H9 (cell line): ENCODE measurements at regions not wholly inside any gene's neighbourhood (a gene's known extent, or its start where the extent isn't known, plus 50 kb on each side); places are given as distances from the start of the nearest gene placed in this dataset.

Experiments
- DNase-seq: peaks from one replicate; pipeline ENCODE4 v3.0.0-alpha.2; 2017
- H2AFZ ChIP-seq: one replicate; pipeline ENCODE4 v1.6.1; 2013; ENCODE audit warnings: mild to moderate bottlenecking, low read length, control low read depth, moderate library complexity
- H2AK5ac ChIP-seq: 2 replicates; pipeline ENCODE4 v1.6.1; 2013; ENCODE audit warnings: low read length, control low read depth, mixed read lengths; ENCODE audit not compliant: insufficient read length
- H2BK120ac ChIP-seq: one replicate; pipeline ENCODE4 v1.6.1; 2013; ENCODE audit warnings: low read depth, mild to moderate bottlenecking, low read length, control low read depth, inconsistent platforms; ENCODE audit not compliant: poor library complexity, severe bottlenecking
- H2BK12ac ChIP-seq: 2 replicates; pipeline ENCODE4 v1.6.1; 2013; ENCODE audit warnings: low read length, control low read depth, mixed read lengths, low read depth; ENCODE audit not compliant: insufficient read length
- H2BK15ac ChIP-seq: 2 replicates; pipeline ENCODE4 v1.6.1; 2013; ENCODE audit warnings: low read depth, low read length, control low read depth
- H2BK20ac ChIP-seq: one replicate; pipeline ENCODE4 v1.6.1; 2013; ENCODE audit warnings: low read depth, mild to moderate bottlenecking, low read length, control low read depth, inconsistent platforms; ENCODE audit not compliant: poor library complexity, severe bottlenecking
- H2BK5ac ChIP-seq: 2 replicates; pipeline ENCODE4 v1.6.1; 2013; ENCODE audit warnings: low read length, control low read depth, mixed read lengths; ENCODE audit not compliant: insufficient read length
- H3K14ac ChIP-seq: 2 replicates; pipeline ENCODE4 v1.6.1; 2013; ENCODE audit warnings: low read length, control low read depth; ENCODE audit not compliant: insufficient read depth
- H3K18ac ChIP-seq: 2 replicates; pipeline ENCODE4 v1.6.1; 2013; ENCODE audit warnings: low read depth, mild to moderate bottlenecking, mixed read lengths, low read length, control low read depth; ENCODE audit not compliant: insufficient read length
- H3K23ac ChIP-seq: 2 replicates; pipeline ENCODE4 v1.6.1; 2013; ENCODE audit warnings: low read length, control low read depth, mixed read lengths, low read depth; ENCODE audit not compliant: insufficient read length
- H3K23me2 ChIP-seq: 2 replicates; pipeline ENCODE4 v1.6.1; 2013; ENCODE audit warnings: low read depth, mild to moderate bottlenecking, mixed read lengths, low read length, control low read depth; ENCODE audit not compliant: insufficient read length, poor library complexity, severe bottlenecking
- H3K27ac ChIP-seq: 2 replicates; pipeline ENCODE4 v1.5.1; 2013; ENCODE audit warnings: low read length, control low read depth, mixed read lengths, low read depth; ENCODE audit not compliant: insufficient read length
- H3K27me3 ChIP-seq: 2 replicates; pipeline ENCODE4 v1.6.1; 2013; ENCODE audit warnings: low read length, control low read depth, inconsistent platforms; ENCODE audit not compliant: insufficient read depth
- H3K4ac ChIP-seq: 2 replicates; pipeline ENCODE4 v1.6.1; 2013; ENCODE audit warnings: low read depth, mild to moderate bottlenecking, control low read depth, inconsistent platforms, low read length, moderate library complexity
- H3K4me1 ChIP-seq: 2 replicates; pipeline ENCODE4 v1.6.1; 2013; ENCODE audit warnings: low read length, control low read depth, inconsistent platforms; ENCODE audit not compliant: insufficient read depth
- H3K4me2 ChIP-seq: 2 replicates; pipeline ENCODE4 v1.6.1; 2013; ENCODE audit warnings: low read length, control low read depth, mixed read lengths; ENCODE audit not compliant: insufficient read length, insufficient read depth
- H3K56ac ChIP-seq: 2 replicates; pipeline ENCODE4 v1.6.1; 2013; ENCODE audit warnings: low read depth, mild to moderate bottlenecking, mixed read lengths, low read length, control low read depth; ENCODE audit not compliant: insufficient read length
- H3K79me1 ChIP-seq: 2 replicates; pipeline ENCODE4 v1.6.1; 2013; ENCODE audit warnings: low read depth, mild to moderate bottlenecking, moderate library complexity, low read length, control low read depth, inconsistent platforms; ENCODE audit not compliant: insufficient read depth, poor library complexity, severe bottlenecking
- H3K79me2 ChIP-seq: 2 replicates; pipeline ENCODE4 v1.6.1; 2013; ENCODE audit warnings: low read length, control low read depth, inconsistent platforms; ENCODE audit not compliant: insufficient read depth
- H3K9ac ChIP-seq: 2 replicates; pipeline ENCODE4 v1.6.1; 2013; ENCODE audit warnings: low read length, control low read depth, mixed read lengths; ENCODE audit not compliant: insufficient read length; ENCODE audit errors: extremely low read depth
- H3K9me3 ChIP-seq: one replicate; pipeline ENCODE4 v1.6.1; 2013; ENCODE audit warnings: low read depth, low read length, inconsistent platforms; ENCODE audit not compliant: control insufficient read depth
- H3T11ph ChIP-seq: one replicate; pipeline ENCODE4 v1.6.1; 2013; ENCODE audit warnings: mild to moderate bottlenecking, low read length, control low read depth, inconsistent platforms
- H4K20me1 ChIP-seq: one replicate; pipeline ENCODE4 v1.6.1; 2013; ENCODE audit not compliant: control insufficient read depth, insufficient read length, insufficient read depth
- H4K5ac ChIP-seq: 2 replicates; pipeline ENCODE4 v1.6.1; 2013; ENCODE audit warnings: low read depth, mild to moderate bottlenecking, mixed read lengths, low read length, control low read depth; ENCODE audit not compliant: insufficient read length
- H4K8ac ChIP-seq: replicated peaks from 2 replicates; pipeline ENCODE4 v1.6.1; 2013; ENCODE audit warnings: low read length, control low read depth, mixed read lengths, low read depth; ENCODE audit not compliant: insufficient read length
- H4K91ac ChIP-seq: 2 replicates; pipeline ENCODE4 v1.6.1; 2013; ENCODE audit warnings: low read depth, mild to moderate bottlenecking, moderate library complexity, mixed read lengths, low read length, control low read depth; ENCODE audit not compliant: insufficient read length
- H3K27ac Mint-ChIP-seq, 3 experiments: 2 replicates in 2 of 3; 3 replicates in 1 of 3; pipeline ENCODE4 v1.8.0; 2020 to 2021; ENCODE audit warnings: mixed read lengths in 3 of 3, mild to moderate bottlenecking in 1 of 3, moderate library complexity in 1 of 3
- H3K27me3 Mint-ChIP-seq: 2 replicates; pipeline ENCODE4 v1.8.0; 2021; ENCODE audit warnings: low read depth, mild to moderate bottlenecking, moderate library complexity, mixed read lengths
- H3K36me3 Mint-ChIP-seq, 3 experiments: 2 replicates in 2 of 3; 3 replicates in 1 of 3; pipeline ENCODE4 v1.8.0; 2020 to 2021; ENCODE audit warnings: low read depth in 3 of 3, mixed read lengths in 3 of 3; ENCODE audit not compliant: insufficient read depth in 1 of 3
- H3K4me1 Mint-ChIP-seq, 2 experiments: 2 replicates each; pipeline ENCODE4 v1.8.0; 2020; ENCODE audit warnings: mixed read lengths in 2 of 2
- H3K4me3 Mint-ChIP-seq, 2 experiments: 2 replicates in 1 of 2; 3 replicates in 1 of 2; pipeline ENCODE4 v1.8.0; 2020 to 2021; ENCODE audit warnings: mild to moderate bottlenecking in 2 of 2, mixed read lengths in 2 of 2, moderate library complexity in 1 of 2
- H3K9me3 Mint-ChIP-seq, 2 experiments: 2 replicates in 1 of 2; 3 replicates in 1 of 2; pipeline ENCODE4 v1.8.0; 2020; ENCODE audit warnings: mild to moderate bottlenecking in 2 of 2, mixed read lengths in 2 of 2, moderate library complexity in 1 of 2
- CTCF ChIP-seq: fragments of 200-600 bp; sonication (generic); conservative IDR thresholded peaks from 3 replicates; pipeline ENCODE4 v1.8.0; 2021; ENCODE audit warnings: antibody characterized with exemption, mild to moderate bottlenecking

GRCh38 chr7:52309631-52310030 is 725.8 kb upstream of the POM121L12 start:
- H2BK15ac ChIP-seq, result no peak overlapping the region
- H2BK12ac ChIP-seq, result no peak overlapping the region
- Mint-ChIP-seq H3K36me3 (peaks cover 0 to 2% (median 0%) of the 10 kb centered on the region in 3 experiments; a peak in 1 of 7 replicates), H3K4me3 (no peak overlapping the region), H3K27ac (no peak overlapping the region), H3K9me3 (peaks cover 0 to 2% of the 10 kb centered on the region in 2 experiments; a peak in 2 of 5 replicates), H3K4me1 (no peaks in the 10 kb centered on the region), H3K27me3 (no peaks in the 10 kb centered on the region)
- H3K14ac ChIP-seq, result no peak overlapping the region
- no peak overlapping the region for H3K27ac ChIP-seq
- no peaks in the 10 kb centered on the region for H3K4me1 ChIP-seq
- H4K20me1 ChIP-seq, result no peaks in the 10 kb centered on the region
- H3K79me2 ChIP-seq, result no peaks in the 10 kb centered on the region
- H4K91ac ChIP-seq, result no peak overlapping the region
- H2BK120ac ChIP-seq, result no peak overlapping the region
- DNase-seq, result no peak
- H3K9me3 ChIP-seq, result no peaks in the 10 kb centered on the region
- no peak overlapping the region for H3K23ac ChIP-seq
- no peak overlapping the region for H3K9ac ChIP-seq
- no peak for TF ChIP-seq CTCF
- H4K5ac ChIP-seq, result no peak overlapping the region
- no peak overlapping the region for H3K4me2 ChIP-seq
- H2BK5ac ChIP-seq, result no peak overlapping the region
- no peaks in the 10 kb centered on the region for H3K27me3 ChIP-seq
- H2AK5ac ChIP-seq, result no peak overlapping the region
- H3K23me2 ChIP-seq, result no peaks in the 10 kb centered on the region
- no peak overlapping the region for H3K56ac ChIP-seq
- H3K79me1 ChIP-seq, result no peaks in the 10 kb centered on the region
- no peak overlapping the region for H2AFZ ChIP-seq
- H4K8ac ChIP-seq, result no peak overlapping the region
- no peak overlapping the region for H3K4ac ChIP-seq
- no peak overlapping the region for H3K18ac ChIP-seq
- H2BK20ac ChIP-seq, result no peak overlapping the region
- H3T11ph ChIP-seq, result no peak overlapping the region
